HepG2 (cell line): ENCODE measurements at regions not wholly inside any gene's neighbourhood (a gene's known extent, or its start where the extent isn't known, plus 50 kb on each side); places are given as distances from the start of the nearest gene placed in this dataset.

ENCODE experiments used
- ATAC-seq: fragments of 200-7000 bp; cut with Tn5 transposase; 3 replicates; pipeline ENCODE4 v1.9.1; 2020; ENCODE audit warnings: mild to moderate bottlenecking, moderate library complexity
- BruUV-seq: library from RNA; stranded (reverse); fragments of 400-500 nt; replicated peaks from 2 replicates; lab custom pipeline; 2021; lab: Mats Ljungman, UMichigan
- CTCF ChIA-PET: fragments of 300-600 bp; formaldehyde crosslinking; extraction: SDS; loops from one replicate; lab custom pipeline; 2021; ENCODE audit warnings: low total read pairs, inconsistent platforms, low intra/inter-chr PET ratio; lab: Yijun Ruan, JAX
- POLR2A ChIA-PET: fragments of 350-600 bp; sonication (Branson Sonifier 250); formaldehyde crosslinking; loops from one replicate; lab custom pipeline; 2020; ENCODE audit warnings: antibody characterized with exemption, inconsistent platforms; lab: Yijun Ruan, JAX
- DNase-seq: peaks from one replicate; pipeline ENCODE4 v3.0.0-alpha.2; 2015; ENCODE audit warnings: low spot score
- FAIRE-seq: peaks from 3 replicates; lab custom pipeline; 2011; peaks lifted over from hg19 to GRCh38; lab: Jason Lieb, UNC
- H2AFZ ChIP-seq: one replicate; pipeline ENCODE4 v1.6.1; 2011; ENCODE audit warnings: low read length, inconsistent platforms
- H3K27ac ChIP-seq: fragments of 300-600 bp; 3 replicates; pipeline ENCODE4 v1.8.0; 2011; ENCODE audit warnings: mixed run types, mild to moderate bottlenecking, mixed read lengths, low read length, inconsistent platforms; ENCODE audit not compliant: insufficient read depth; ENCODE audit errors: extremely low read length
- H3K27me3 ChIP-seq, 2 experiments: fragments of 200-600 bp in 1 of 2; 2 replicates in 1 of 2; 3 replicates in 1 of 2; pipeline versions ENCODE4 v1.6.0 to v1.8.0; 2011; ENCODE audit warnings: low read length in 2 of 2, mild to moderate bottlenecking in 2 of 2, moderate library complexity in 2 of 2, inconsistent platforms in 1 of 2; ENCODE audit not compliant: insufficient read depth in 2 of 2, control insufficient read depth in 1 of 2
- H3K36me3 ChIP-seq, 2 experiments: fragments of 200-600 bp in 1 of 2; replicated peaks in 1 of 2; 2 replicates in 1 of 2; 3 replicates in 1 of 2; pipeline versions ENCODE4 v1.5.1 to v1.8.0; 2011; ENCODE audit warnings: low read length in 2 of 2, inconsistent platforms in 1 of 2; ENCODE audit not compliant: insufficient read depth in 2 of 2, control insufficient read depth in 1 of 2
- H3K4me1 ChIP-seq: 2 replicates; pipeline ENCODE4 v1.5.1; 2012; ENCODE audit warnings: low read length, inconsistent platforms; ENCODE audit not compliant: insufficient read depth
- H3K4me2 ChIP-seq: 2 replicates; pipeline ENCODE4 v1.6.0; 2011; ENCODE audit warnings: low read depth, low read length, inconsistent platforms
- H3K4me3 ChIP-seq, 3 experiments: fragments of 200-600 bp in 1 of 3; sonication (generic), shearing (Covaris generic) in 1 of 3; replicated peaks in 1 of 3; 2 replicates each; pipeline ENCODE4 v1.5.1; 2011 to 2016; ENCODE audit warnings: low read length in 3 of 3, inconsistent platforms in 2 of 3, low read depth in 2 of 3, mild to moderate bottlenecking in 2 of 3, control low read depth in 1 of 3, mixed read lengths in 1 of 3; ENCODE audit not compliant: insufficient read depth in 1 of 3
- H3K79me2 ChIP-seq: one replicate; pipeline ENCODE4 v1.6.1; 2011; ENCODE audit warnings: low read length, inconsistent platforms; ENCODE audit not compliant: insufficient read depth
- H3K9ac ChIP-seq: 2 replicates; pipeline ENCODE4 v1.6.0; 2011; ENCODE audit warnings: mild to moderate bottlenecking, low read depth, low read length, inconsistent platforms; ENCODE audit not compliant: insufficient read depth
- H3K9me3 ChIP-seq: 2 replicates; pipeline ENCODE4 v1.5.1; 2012; ENCODE audit warnings: mild to moderate bottlenecking, low read length
- H4K20me1 ChIP-seq: 2 replicates; pipeline ENCODE4 v1.6.0; 2011; ENCODE audit warnings: inconsistent platforms, mild to moderate bottlenecking, low read length, moderate library complexity; ENCODE audit not compliant: insufficient read depth
- ATF1 ChIP-seq: IDR thresholded peaks from 2 replicates; pipeline ENCODE4 v1.6.1; 2016; ENCODE audit warnings: mild to moderate bottlenecking, control low read depth
- CC2D1A ChIP-seq: sonication (generic); formaldehyde crosslinking; IDR thresholded peaks from 2 replicates; pipeline ENCODE4 v1.8.1; 2023; ENCODE audit warnings: mild to moderate bottlenecking, missing genetic modification reagents
- IRX3 ChIP-seq: sonication (generic); formaldehyde crosslinking; IDR thresholded peaks from 2 replicates; pipeline ENCODE4 v1.8.1; 2023; ENCODE audit warnings: mild to moderate bottlenecking, low read depth, missing genetic modification reagents, borderline replicate concordance
- KAT2B ChIP-seq: fragments of 150-350 bp; IDR thresholded peaks from 2 replicates; pipeline ENCODE4 v1.6.1; 2014; ENCODE audit warnings: low read depth, low read length, borderline replicate concordance
- NCOA1 ChIP-seq: sonication (generic); formaldehyde crosslinking; IDR thresholded peaks from 2 replicates; pipeline ENCODE4 v1.9.0; 2021; ENCODE audit warnings: missing genetic modification reagents
- NFIC ChIP-seq: IDR thresholded peaks from 2 replicates; pipeline ENCODE4 v1.6.1; 2012; ENCODE audit warnings: mild to moderate bottlenecking, low read length, inconsistent platforms
- PBX3 ChIP-seq: sonication (generic); formaldehyde crosslinking; IDR thresholded peaks from 2 replicates; pipeline ENCODE4 v1.8.1; 2023; ENCODE audit warnings: missing genetic modification reagents, inconsistent platforms, borderline replicate concordance
- POLR2AphosphoS2 ChIP-seq: IDR thresholded peaks from 2 replicates; pipeline ENCODE4 v1.6.1; 2011; ENCODE audit warnings: low read depth, low read length, improper control_type of control experiment
- RFXAP ChIP-seq: sonication (generic); formaldehyde crosslinking; IDR thresholded peaks from 2 replicates; pipeline ENCODE4 v1.4.0; 2020; ENCODE audit warnings: missing genetic modification reagents, borderline replicate concordance
- SSRP1 ChIP-seq: IDR thresholded peaks from 2 replicates; pipeline ENCODE4 v1.6.1; 2016; ENCODE audit warnings: control low read depth
- TFE3 ChIP-seq: IDR thresholded peaks from 2 replicates; pipeline ENCODE4 v1.6.1; 2016
- ZNF513 ChIP-seq: sonication (generic); formaldehyde crosslinking; conservative IDR thresholded peaks from 2 replicates; pipeline ENCODE4 v1.5.0; 2020; ENCODE audit warnings: missing genetic modification reagents
- ZNF580 ChIP-seq: IDR thresholded peaks from 2 replicates; pipeline ENCODE4 v1.6.1; 2016; ENCODE audit warnings: low read depth, borderline replicate concordance
- ZNF841 ChIP-seq: sonication (generic); formaldehyde crosslinking; IDR thresholded peaks from 2 replicates; pipeline ENCODE4 v1.8.1; 2023; ENCODE audit warnings: missing genetic modification reagents, borderline replicate concordance
- ZSCAN22 ChIP-seq: sonication (generic); formaldehyde crosslinking; IDR thresholded peaks from 2 replicates; pipeline ENCODE4 v1.4.0; 2020; ENCODE audit warnings: mild to moderate bottlenecking, missing genetic modification reagents
- WGBS: methylation state at CpG from one replicate; pipeline ENCODE4 v1.1.6; 2017; ENCODE audit warnings: low lambda C conversion rate; 5-methylcytosine and 5-hydroxymethylcytosine counted together
- in situ Hi-C: cut with HindIII; loops from 2 replicates; pipeline ENCODE4 v1.10.0; 2017; ENCODE audit warnings: low pct_unique_long_range_greater_than_20kb; ENCODE audit not compliant: extremely low pct_ligation_motif_present
- intact Hi-C: fragments of 100-400 bp; cut with micrococcal nuclease; formaldehyde crosslinking; loops from one replicate; pipeline ENCODE4 v1.10.0; 2022; ENCODE audit not compliant: unreplicated experiment
- TF ChIP-seq, protein P1 (sequence below): sonication (generic); formaldehyde crosslinking; IDR thresholded peaks from 2 replicates; pipeline ENCODE4 v1.5.0; 2020; ENCODE audit warnings: missing genetic modification reagents

DNA sequence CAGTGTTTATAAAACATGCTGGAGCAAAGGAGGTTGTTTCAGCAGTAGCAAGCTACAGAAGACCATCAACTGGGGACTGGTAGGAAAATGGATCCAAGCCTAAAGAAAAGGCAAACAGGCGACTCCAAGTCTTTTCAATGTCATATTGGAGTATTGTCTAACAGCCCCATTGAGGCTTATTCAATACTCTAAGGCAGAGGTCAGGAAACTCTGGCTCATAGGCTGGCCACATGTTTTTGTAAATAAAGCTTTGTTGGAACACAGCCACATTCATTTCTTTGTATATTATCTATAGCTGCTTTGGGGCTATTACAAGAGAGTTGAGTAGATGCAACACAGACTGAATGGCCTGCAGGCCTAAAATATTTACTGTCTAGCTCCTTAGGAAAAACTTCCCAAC is 77.5 kb downstream of the RPL22L1 start:
- Histone ChIP-seq H2AFZ (no peak overlapping the region), H3K27me3 (no peaks in the 10 kb centered on the region), H3K4me3 (no peak overlapping the region), H3K36me3 (no peaks in the 10 kb centered on the region), H3K4me2 (no peak overlapping the region), H3K27ac (no peak overlapping the region), H4K20me1 (0 out of 2 replicates have a peak, but pooled peaks cover 2% of the 10 kb centered on the region), H3K79me2 (no peaks in the 10 kb centered on the region), H3K9ac (no peak overlapping the region), H3K9me3 (no peaks in the 10 kb centered on the region), H3K4me1 (no peaks in the 10 kb centered on the region)
- no peak for FAIRE-seq
- no peak for DNase-seq
- ChIA-PET POLR2A (no interaction called here), CTCF (no interaction called here)
- WGBS: 0% methylated on average over 1 of the region's 1 CpG
- in situ Hi-C loops: no loop called here
- no peak for TF ChIP-seq ZNF580 (CRISPR knock-in tag)
- TF ChIP-seq KAT2B: no peak
- TF ChIP-seq NCOA1 (CRISPR knock-in tag): no peak
- TF ChIP-seq ZSCAN22 (CRISPR knock-in tag): no peak
- TF ChIP-seq ZNF513 (CRISPR knock-in tag): no peak
- TF ChIP-seq NFIC: no peak
- no peak for ATAC-seq
- no TSS peak for BruUV-seq
- intact Hi-C loops: no loop called here

GRCh38 chr3:170790647-170791046 is 79.3 kb downstream of the RPL22L1 start:
- CTCF ChIA-PET: no interaction called here
- no peak for ATAC-seq
- no peaks in the 10 kb centered on the region for H3K36me3 ChIP-seq
- TF ChIP-seq, protein P1, sequence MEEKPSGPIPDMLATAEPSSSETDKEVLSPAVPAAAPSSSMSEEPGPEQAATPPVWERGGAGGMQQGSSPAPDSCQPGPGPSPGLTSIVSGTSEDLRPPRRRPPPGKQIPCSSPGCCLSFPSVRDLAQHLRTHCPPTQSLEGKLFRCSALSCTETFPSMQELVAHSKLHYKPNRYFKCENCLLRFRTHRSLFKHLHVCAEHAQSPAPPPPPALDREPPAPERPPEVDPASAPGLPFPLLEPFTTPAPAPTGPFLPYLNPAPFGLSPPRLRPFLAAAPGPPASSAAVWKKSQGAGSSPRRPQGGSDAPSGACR (CRISPR knock-in tag): no peak
- no peak for TF ChIP-seq ATF1
- no peak for TF ChIP-seq ZNF841 (CRISPR knock-in tag)
- no peak for TF ChIP-seq PBX3 (CRISPR knock-in tag)
- TF ChIP-seq RFXAP: no peak
- TF ChIP-seq SSRP1 (CRISPR knock-in tag): no peak
- no peak for TF ChIP-seq TFE3 (CRISPR knock-in tag)
- TF ChIP-seq CC2D1A (CRISPR knock-in tag): no peak
- TF ChIP-seq IRX3: no peak
- TF ChIP-seq POLR2AphosphoS2: no peak

More at GRCh38 chr3:170790647-170791046, 79.3 kb downstream of the RPL22L1 start:
- Histone ChIP-seq H3K9me3 (no peaks in the 10 kb centered on the region), H3K27me3 (no peaks in the 10 kb centered on the region), H3K9ac (no peak overlapping the region), H3K79me2 (no peaks in the 10 kb centered on the region), H4K20me1 (0 out of 2 replicates have a peak, but pooled peaks cover 2% of the 10 kb centered on the region), H2AFZ (no peak overlapping the region), H3K4me2 (no peak overlapping the region), H3K27ac (no peak overlapping the region), H3K4me3 (no peak overlapping the region), H3K4me1 (no peaks in the 10 kb centered on the region)
- FAIRE-seq (no peak), DNase-seq (no peak)
- BruUV-seq: no TSS peak
- POLR2A ChIA-PET: no interaction called here
- intact Hi-C loops (no loop called here), in situ Hi-C loops (no loop called here)
- 0% methylated on average over 1 of the region's 1 CpG for WGBS
